ENCODE measurements at regions not wholly inside any gene's neighbourhood (a gene's known extent, or its start where the extent isn't known, plus 50 kb on each side); places are given as distances from the start of the nearest gene placed in this dataset.

GRCh38 chr3:19046440-19046839, 101.9 kb upstream of the KCNH8 start:
- intact Hi-C loops (cut with DNase I): no loop called here
- DNase-seq (ENCODE audit: extremely low spot score in 2 of 2): no peak
- Histone ChIP-seq H3K4me1 (no peaks in the 10 kb centered on the region), H3K27me3 (no peaks in the 10 kb centered on the region), H3K4me3 (no peak overlapping the region), H3K36me3 (no peaks in the 10 kb centered on the region), H3K9me3 (no peaks in the 10 kb centered on the region), H3K27ac (no peak overlapping the region)
- TF ChIP-seq POLR2A (IDR thresholded peaks at IDR 0.05): no peak
- TF ChIP-seq CTCF (IDR thresholded peaks at IDR 0.05): no peak

GRCh38 chr3:19030522-19030839, 117.8 kb upstream of the KCNH8 start:
- no peak for TF ChIP-seq POLR2A (IDR thresholded peaks at IDR 0.05)
- H3K27ac ChIP-seq: no peak overlapping the region

GRCh38 chr3:19029837-19030521, 118.3 kb upstream of the KCNH8 start:
- intact Hi-C loops (cut with DNase I): no loop called here

More at GRCh38 chr3:19030522-19030839, 117.8 kb upstream of the KCNH8 start:
- no peaks in the 10 kb centered on the region for H3K27me3 ChIP-seq
- H3K36me3 ChIP-seq: no peaks in the 10 kb centered on the region
- no peaks in the 10 kb centered on the region for H3K4me1 ChIP-seq
- no peaks in the 10 kb centered on the region for H3K9me3 ChIP-seq
- H3K4me3 ChIP-seq: no peak overlapping the region
- intact Hi-C loops (cut with DNase I): no loop called here
- DNase-seq (ENCODE audit: extremely low spot score in 2 of 2): no peak

GRCh38 chr3:19025441-19025840, 122.9 kb upstream of the KCNH8 start:
- Histone ChIP-seq H3K27me3 (no peaks in the 10 kb centered on the region), H3K4me1 (no peaks in the 10 kb centered on the region), H3K4me3 (no peak overlapping the region), H3K9me3 (no peaks in the 10 kb centered on the region), H3K27ac (no peak overlapping the region), H3K36me3 (no peaks in the 10 kb centered on the region)
- DNase-seq (ENCODE audit: extremely low spot score in 2 of 2): no peak
- intact Hi-C loops (cut with DNase I): no loop called here
- no peak for TF ChIP-seq CTCF (IDR thresholded peaks at IDR 0.05)
- TF ChIP-seq POLR2A (IDR thresholded peaks at IDR 0.05): no peak
- no peak for TF ChIP-seq POLR2AphosphoS5 (IDR thresholded peaks at IDR 0.05; ENCODE audit: insufficient read depth in 1 of 2, low read depth in 1 of 2)

More at GRCh38 chr3:19029837-19030521, 118.3 kb upstream of the KCNH8 start:
- H3K27ac ChIP-seq: no peak overlapping the region
- H3K36me3 ChIP-seq: no peaks in the 10 kb centered on the region
- H3K9me3 ChIP-seq: no peaks in the 10 kb centered on the region
- no peak for TF ChIP-seq POLR2AphosphoS5 (IDR thresholded peaks at IDR 0.05; ENCODE audit: insufficient read depth in 1 of 2, low read depth in 1 of 2)
- no peak for TF ChIP-seq CTCF (IDR thresholded peaks at IDR 0.05)
- no peak for TF ChIP-seq POLR2A (IDR thresholded peaks at IDR 0.05)
- DNase-seq (ENCODE audit: extremely low spot score in 2 of 2): no peak
- H3K27me3 ChIP-seq: no peaks in the 10 kb centered on the region
- no peaks in the 10 kb centered on the region for H3K4me1 ChIP-seq
- no peak overlapping the region for H3K4me3 ChIP-seq

- no peak overlapping the region for H3K27ac ChIP-seq
- no peak overlapping the region for H3K4me3 ChIP-seq
- no peak for TF ChIP-seq CTCF (IDR thresholded peaks at IDR 0.05)
- no peak for TF ChIP-seq POLR2AphosphoS5 (IDR thresholded peaks at IDR 0.05; ENCODE audit: insufficient read depth in 1 of 2, low read depth in 1 of 2)
- TF ChIP-seq POLR2A (IDR thresholded peaks at IDR 0.05): no peak
- no peaks in the 10 kb centered on the region for H3K36me3 ChIP-seq
- H3K9me3 ChIP-seq: no peaks in the 10 kb centered on the region
- no peaks in the 10 kb centered on the region for H3K27me3 ChIP-seq
- intact Hi-C loops (cut with DNase I): no loop called here
- DNase-seq (ENCODE audit: extremely low spot score in 2 of 2): no peak
- H3K4me1 ChIP-seq: no peaks in the 10 kb centered on the region
Observed at GRCh38 chr3:19022546-19022945, 125.8 kb upstream of the KCNH8 start.

Measured in vagina (tissue), 2 donors.